Activated CD8-positive, alpha-beta T cell treated with anti-CD3 and anti-CD28 coated beads for 36 hours (primary cell): ENCODE measurements at regions not wholly inside any gene's neighbourhood (a gene's known extent, or its start where the extent isn't known, plus 50 kb on each side); places are given as distances from the start of the nearest gene placed in this dataset.
"Not testable (repeated sequence)": the region's sequence is repeated elsewhere in the genome, so short reads cannot be mapped to it uniquely, and the experiment has no call there.

ENCODE experiments used
- ATAC-seq: fragments of 200-7000 bp; cut with Tn5 transposase; one replicate; pipeline ENCODE4 v1.10.0; 2021; ENCODE audit warnings: mild to moderate bottlenecking, moderate library complexity
- CTCF ChIA-PET: fragments of 350-600 bp; sonication (Branson Sonifier 250); formaldehyde crosslinking; loops from one replicate; lab custom pipeline; 2021; ENCODE audit warnings: antibody characterized with exemption; lab: Charles Lee
- POLR2A ChIA-PET: fragments of 350-600 bp; sonication (Branson Sonifier 250); formaldehyde crosslinking; loops from one replicate; lab custom pipeline; 2021; ENCODE audit warnings: antibody characterized with exemption; lab: Charles Lee
- DNase-seq: peaks from one replicate; pipeline ENCODE4 v3.0.0-alpha.2; 2020
- H3K27ac Mint-ChIP-seq: one replicate; pipeline ENCODE4 v1.8.0; 2021; ENCODE audit warnings: mild to moderate bottlenecking, mixed read lengths
- H3K27me3 Mint-ChIP-seq: one replicate; pipeline ENCODE4 v1.8.0; 2021; ENCODE audit warnings: mixed read lengths
- H3K36me3 Mint-ChIP-seq: one replicate; pipeline ENCODE4 v1.8.0; 2021; ENCODE audit warnings: low read depth, mixed read lengths
- H3K4me1 Mint-ChIP-seq: one replicate; pipeline ENCODE4 v1.8.0; 2021; ENCODE audit warnings: low read depth, mixed read lengths
- H3K4me3 Mint-ChIP-seq: one replicate; pipeline ENCODE4 v1.8.0; 2021; ENCODE audit warnings: mild to moderate bottlenecking, moderate library complexity, mixed read lengths
- H3K9me3 Mint-ChIP-seq: one replicate; pipeline ENCODE4 v1.8.0; 2021; ENCODE audit warnings: mixed read lengths
- CTCF ChIP-seq: fragments of 200-600 bp; IDR thresholded peaks from one replicate; pipeline ENCODE4 v1.8.0; 2022; ENCODE audit warnings: antibody characterized with exemption, mild to moderate bottlenecking
- intact Hi-C: fragments of 100-400 bp; cut with micrococcal nuclease; formaldehyde crosslinking; loops from one replicate; pipeline ENCODE4 v1.10.0; 2022

GRCh38 chr3:20528180-20528770 lies 342.3 kb upstream of the SGO1 start:
- no peak overlapping the region for H3K27ac Mint-ChIP-seq
- no peaks in the 10 kb centered on the region for H3K27me3 Mint-ChIP-seq
- CTCF ChIA-PET = no interaction called here
- no peaks in the 10 kb centered on the region for H3K36me3 Mint-ChIP-seq
- DNase-seq (no peak), ATAC-seq (no peak)
- intact Hi-C loops = no loop called here
- peaks cover 1% of the 10 kb centered on the region for H3K9me3 Mint-ChIP-seq
- TF ChIP-seq CTCF = no peak
- H3K4me3 Mint-ChIP-seq = no peak overlapping the region
- POLR2A ChIA-PET = no interaction called here
- H3K4me1 Mint-ChIP-seq = no peaks in the 10 kb centered on the region

GRCh38 chr3:20527368-20527767 lies 341.4 kb upstream of the SGO1 start:
- Mint-ChIP-seq H3K36me3 (no peaks in the 10 kb centered on the region), H3K27me3 (no peaks in the 10 kb centered on the region), H3K4me3 (no peak overlapping the region), H3K9me3 (peaks cover 1% of the 10 kb centered on the region), H3K4me1 (no peaks in the 10 kb centered on the region), H3K27ac (no peak overlapping the region)
- intact Hi-C loops = no loop called here
- CTCF ChIA-PET = no interaction called here
- DNase-seq (no peak), ATAC-seq (no peak)
- POLR2A ChIA-PET = no interaction called here
- TF ChIP-seq CTCF = no peak

GRCh38 chr3:20524328-20524727 lies 338.3 kb upstream of the SGO1 start:
- ATAC-seq = no peak
- POLR2A ChIA-PET = no interaction called here
- H3K27me3 Mint-ChIP-seq = no peaks in the 10 kb centered on the region
- no peak overlapping the region for H3K4me3 Mint-ChIP-seq
- H3K4me1 Mint-ChIP-seq = no peaks in the 10 kb centered on the region
- CTCF ChIA-PET = no interaction called here
- no peak overlapping the region for H3K27ac Mint-ChIP-seq
- no peaks in the 10 kb centered on the region for H3K36me3 Mint-ChIP-seq
- no peak for DNase-seq
- peaks cover 14% of the 10 kb centered on the region for H3K9me3 Mint-ChIP-seq
- intact Hi-C loops = no loop called here
- TF ChIP-seq CTCF = no peak

GRCh38 chr3:20523293-20523692 lies 337.3 kb upstream of the SGO1 start:
- POLR2A ChIA-PET = no interaction called here

GRCh38 chr3:20517316-20517715 lies 331.3 kb upstream of the SGO1 start:
- H3K27ac Mint-ChIP-seq, H3K4me3 Mint-ChIP-seq, DNase-seq, H3K36me3 Mint-ChIP-seq, H3K27me3 Mint-ChIP-seq, H3K4me1 Mint-ChIP-seq, ATAC-seq, intact Hi-C loops, CTCF ChIA-PET, POLR2A ChIA-PET: not testable (repeated sequence)
- peaks cover 21% of the 10 kb centered on the region for H3K9me3 Mint-ChIP-seq

More at GRCh38 chr3:20523293-20523692, 337.3 kb upstream of the SGO1 start:
- Mint-ChIP-seq H3K27ac (no peak overlapping the region), H3K4me3 (no peak overlapping the region), H3K9me3 (peaks cover 15% of the 10 kb centered on the region), H3K36me3 (no peaks in the 10 kb centered on the region), H3K4me1 (no peaks in the 10 kb centered on the region), H3K27me3 (no peaks in the 10 kb centered on the region)
- intact Hi-C loops = no loop called here
- no peak for ATAC-seq
- TF ChIP-seq CTCF = no peak
- no peak for DNase-seq
- CTCF ChIA-PET = no interaction called here
